HG03025 (cell line): ENCODE measurements at regions not wholly inside any gene's neighbourhood (a gene's known extent, or its start where the extent isn't known, plus 50 kb on each side); places are given as distances from the start of the nearest gene placed in this dataset.
A peak's percentile ranks its signal among the peaks of the same experiment; 100 is the strongest.
"Not testable (repeated sequence)": the region's sequence is repeated elsewhere in the genome, so short reads cannot be mapped to it uniquely, and the experiment has no call there.

ENCODE experiments used
- ATAC-seq: cut with Tn5 transposase; IDR thresholded peaks from one replicate; pipeline ENCODE4 v1.9.1; 2021; ENCODE audit warnings: mild to moderate bottlenecking, moderate library complexity; ENCODE audit not compliant: unreplicated experiment, low FRiP score

- no peak for ATAC-seq
These were observed 82.0 kb upstream of the NEIL3 start for GRCh38 chr4:177227636-177228035.

GRCh38 chr4:177228599-177228998, 81.1 kb upstream of the NEIL3 start:
- no peak for ATAC-seq

GRCh38 chr4:177229331-177229730, 80.3 kb upstream of the NEIL3 start:
- no peak for ATAC-seq

GRCh38 chr4:177232473-177232872, 77.2 kb upstream of the NEIL3 start:
- no peak for ATAC-seq

- ATAC-seq, result no peak
These were observed 74.6 kb upstream of the NEIL3 start for GRCh38 chr4:177235026-177235425.

- ATAC-seq, result no peak
These were observed 72.8 kb upstream of the NEIL3 start for GRCh38 chr4:177236886-177237285.

- no peak for ATAC-seq
These were observed 72.4 kb upstream of the NEIL3 start for GRCh38 chr4:177237291-177237690.

GRCh38 chr4:177239477-177239876, 70.2 kb upstream of the NEIL3 start:
- ATAC-seq, result no peak

- no peak for ATAC-seq
These were observed 69.8 kb upstream of the NEIL3 start for GRCh38 chr4:177239878-177240277.

GRCh38 chr4:177242651-177243286, 66.9 kb upstream of the NEIL3 start:
- ATAC-seq, result no peak

- ATAC-seq, result no peak
These were observed 62.8 kb upstream of the NEIL3 start for GRCh38 chr4:177246641-177247584.

GRCh38 chr4:177250056-177250696, 59.5 kb upstream of the NEIL3 start:
- ATAC-seq, result peak; percentile 73

- no peak for ATAC-seq
These were observed 58.4 kb upstream of the NEIL3 start for GRCh38 chr4:177251237-177251636.

- no peak for ATAC-seq
These were observed 54.3 kb upstream of the NEIL3 start for GRCh38 chr4:177255359-177255758.

GRCh38 chr4:177256950-177257349, 52.7 kb upstream of the NEIL3 start:
- no peak for ATAC-seq

- not testable (repeated sequence) for ATAC-seq
These were observed 50.2 kb upstream of the NEIL3 start for GRCh38 chr4:177259466-177259865.
